Omental fat pad (tissue), 3 donors: ENCODE measurements at regions not wholly inside any gene's neighbourhood (a gene's known extent, or its start where the extent isn't known, plus 50 kb on each side); places are given as distances from the start of the nearest gene placed in this dataset.

Source experiments
- ATAC-seq: fragments of 150-250 bp; one replicate; pipeline ENCODE4 v1.9.1; 2016; ENCODE audit warnings: mild to moderate bottlenecking, moderate library complexity; ENCODE audit not compliant: low FRiP score
- DNase-seq: peaks from one replicate; pipeline ENCODE4 v3.0.0-alpha.2; 2019; ENCODE audit warnings: low spot score
- TF ChIP-seq, protein P1 (sequence below), 3 donors: fragments of 450-650 bp; IDR thresholded peaks; one replicate each; pipeline ENCODE4 v1.5.1; 2016 to 2017; ENCODE audit warnings: antibody characterized with exemption in 3 of 3, mild to moderate bottlenecking in 3 of 3, moderate library complexity in 2 of 3

DNA sequence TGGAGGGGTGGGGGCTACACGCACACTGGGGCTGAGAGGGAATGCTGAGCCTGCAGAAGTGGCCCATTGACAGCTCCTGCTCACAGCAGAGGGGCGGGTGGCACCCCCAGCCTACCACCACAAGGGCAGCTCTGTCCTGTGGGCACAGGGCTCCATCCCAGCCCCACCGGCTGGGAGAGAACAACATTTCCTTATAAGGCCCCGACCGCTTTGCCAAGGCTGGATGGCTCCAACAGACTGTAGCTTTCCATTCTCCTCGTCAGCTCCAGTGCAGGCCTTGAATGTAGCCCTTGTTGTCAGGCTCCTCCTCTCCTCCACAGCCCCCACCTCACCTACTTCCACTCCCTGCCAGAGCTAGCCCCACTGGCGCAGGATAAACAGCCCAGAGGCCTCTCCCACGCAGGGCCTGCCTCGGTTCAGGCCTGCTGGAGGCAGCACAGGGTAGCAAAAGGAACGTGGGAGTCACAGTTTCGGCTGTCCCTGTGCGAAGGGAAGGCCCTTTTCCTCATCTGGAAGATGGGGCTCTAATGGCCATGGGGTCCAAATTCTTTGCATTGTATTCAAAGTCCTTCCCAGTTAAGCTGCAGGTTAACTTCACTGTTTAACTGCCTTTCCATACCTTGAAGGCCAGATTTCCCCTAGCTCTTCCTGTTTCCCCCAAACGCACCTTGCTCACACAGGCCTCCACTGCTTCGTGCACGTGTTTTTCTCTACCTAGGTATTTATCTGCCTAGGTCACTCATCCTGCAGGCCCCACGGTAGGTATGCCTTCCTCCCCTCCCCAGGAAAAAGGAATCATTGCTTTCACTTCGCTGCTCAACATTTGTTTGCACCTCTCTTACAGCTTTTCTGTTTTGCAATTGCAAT is 101.6 kb upstream of the LPP start:
- ATAC-seq = peak; percentile 64
- TF ChIP-seq, protein P1, sequence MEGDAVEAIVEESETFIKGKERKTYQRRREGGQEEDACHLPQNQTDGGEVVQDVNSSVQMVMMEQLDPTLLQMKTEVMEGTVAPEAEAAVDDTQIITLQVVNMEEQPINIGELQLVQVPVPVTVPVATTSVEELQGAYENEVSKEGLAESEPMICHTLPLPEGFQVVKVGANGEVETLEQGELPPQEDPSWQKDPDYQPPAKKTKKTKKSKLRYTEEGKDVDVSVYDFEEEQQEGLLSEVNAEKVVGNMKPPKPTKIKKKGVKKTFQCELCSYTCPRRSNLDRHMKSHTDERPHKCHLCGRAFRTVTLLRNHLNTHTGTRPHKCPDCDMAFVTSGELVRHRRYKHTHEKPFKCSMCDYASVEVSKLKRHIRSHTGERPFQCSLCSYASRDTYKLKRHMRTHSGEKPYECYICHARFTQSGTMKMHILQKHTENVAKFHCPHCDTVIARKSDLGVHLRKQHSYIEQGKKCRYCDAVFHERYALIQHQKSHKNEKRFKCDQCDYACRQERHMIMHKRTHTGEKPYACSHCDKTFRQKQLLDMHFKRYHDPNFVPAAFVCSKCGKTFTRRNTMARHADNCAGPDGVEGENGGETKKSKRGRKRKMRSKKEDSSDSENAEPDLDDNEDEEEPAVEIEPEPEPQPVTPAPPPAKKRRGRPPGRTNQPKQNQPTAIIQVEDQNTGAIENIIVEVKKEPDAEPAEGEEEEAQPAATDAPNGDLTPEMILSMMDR (IDR thresholded peaks at IDR 0.05) = no peak
- DNase-seq = no peak

DNA sequence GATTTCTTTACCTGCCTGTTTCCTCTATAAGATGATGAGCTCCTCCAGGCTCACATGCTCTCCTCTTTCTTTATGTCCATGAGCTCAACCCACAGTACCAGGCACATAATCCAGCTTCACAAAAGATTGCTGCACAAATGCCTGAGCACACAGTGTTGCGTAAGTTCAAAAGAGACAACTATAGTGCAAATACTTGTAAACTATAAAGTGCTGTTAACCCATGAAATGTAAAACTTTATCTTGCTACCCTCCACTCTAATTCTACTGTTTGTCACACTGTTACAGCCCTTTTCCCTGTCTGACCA is 101.0 kb upstream of the LPP start:
- no peak for DNase-seq
- TF ChIP-seq, protein P1 (IDR thresholded peaks at IDR 0.05) = no peak
- no peak for ATAC-seq

DNA sequence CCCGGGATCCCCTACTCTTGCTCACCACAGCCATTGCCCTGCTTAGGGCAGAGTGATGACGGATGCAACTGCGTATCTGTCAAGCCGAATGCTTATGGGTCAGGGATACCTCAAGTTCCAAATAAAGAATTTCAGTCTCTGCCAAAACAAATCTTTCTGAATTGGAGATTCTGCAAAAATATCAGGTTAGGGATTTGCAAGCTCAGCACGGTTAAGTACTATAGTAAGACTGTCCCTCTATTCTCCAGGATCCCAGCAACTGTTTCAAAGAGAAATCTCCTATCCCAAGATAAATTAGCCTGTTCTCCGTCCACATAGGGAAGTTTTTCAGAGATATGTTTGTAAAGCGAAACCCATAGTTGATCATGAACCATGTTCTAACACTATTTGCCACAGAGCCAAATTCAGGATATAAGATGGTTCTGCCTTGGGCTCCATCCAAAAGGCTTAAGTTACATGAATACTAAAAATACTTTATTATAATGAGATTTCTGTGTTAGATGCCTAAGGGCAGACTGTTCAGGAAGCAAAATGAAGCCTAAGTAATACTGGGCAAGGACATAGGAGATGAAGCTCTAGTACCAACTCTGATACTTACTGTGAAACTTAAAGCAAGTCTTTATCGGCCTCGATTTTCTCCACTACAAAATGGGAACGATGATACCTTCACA is 100.1 kb upstream of the LPP start:
- ATAC-seq (no peak), DNase-seq (no peak)
- TF ChIP-seq, protein P1 (IDR thresholded peaks at IDR 0.05) = no peak

DNA sequence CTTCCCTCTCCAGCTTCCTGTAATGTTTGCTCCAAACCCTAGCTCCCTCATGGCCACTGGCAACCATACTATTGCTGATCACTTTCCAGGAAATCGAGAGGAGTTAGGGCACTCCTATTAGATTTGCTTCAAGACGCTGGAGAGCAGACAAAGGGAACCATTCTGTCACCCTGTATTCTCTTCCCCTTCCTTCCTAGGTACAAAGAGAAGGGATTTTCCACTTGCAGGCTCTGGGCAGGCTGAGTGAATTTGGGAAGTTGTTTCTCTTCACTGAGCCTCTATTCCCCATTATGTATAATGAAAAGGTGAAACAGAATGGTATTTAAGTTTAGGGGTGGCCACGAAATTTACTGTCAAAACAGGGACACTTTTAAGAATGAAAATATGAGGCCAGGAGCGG is 99.4 kb upstream of the LPP start:
- TF ChIP-seq, protein P1 (IDR thresholded peaks at IDR 0.05) = no peak
- DNase-seq (no peak), ATAC-seq (no peak)

DNA sequence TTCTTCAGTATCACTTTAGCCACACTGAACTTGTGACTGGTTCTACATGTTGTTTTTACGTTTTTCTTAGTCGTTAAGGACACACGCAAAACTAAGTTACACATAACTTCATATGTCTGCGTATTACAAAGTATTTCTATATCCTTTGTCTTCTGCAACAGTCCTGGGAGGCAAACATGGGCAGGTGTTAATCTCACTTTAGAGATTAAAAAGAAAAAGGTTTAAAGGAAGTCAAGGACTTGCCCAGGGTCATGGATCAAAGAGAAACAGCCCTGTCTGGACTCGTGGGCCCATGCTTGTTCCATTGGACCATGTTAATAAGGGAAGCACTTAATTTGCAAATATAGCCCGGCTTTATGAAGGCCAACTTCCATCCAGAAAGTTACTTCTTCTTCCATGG is 98.6 kb upstream of the LPP start:
- TF ChIP-seq, protein P1 (IDR thresholded peaks at IDR 0.05) = no peak
- no peak for ATAC-seq
- no peak for DNase-seq

DNA sequence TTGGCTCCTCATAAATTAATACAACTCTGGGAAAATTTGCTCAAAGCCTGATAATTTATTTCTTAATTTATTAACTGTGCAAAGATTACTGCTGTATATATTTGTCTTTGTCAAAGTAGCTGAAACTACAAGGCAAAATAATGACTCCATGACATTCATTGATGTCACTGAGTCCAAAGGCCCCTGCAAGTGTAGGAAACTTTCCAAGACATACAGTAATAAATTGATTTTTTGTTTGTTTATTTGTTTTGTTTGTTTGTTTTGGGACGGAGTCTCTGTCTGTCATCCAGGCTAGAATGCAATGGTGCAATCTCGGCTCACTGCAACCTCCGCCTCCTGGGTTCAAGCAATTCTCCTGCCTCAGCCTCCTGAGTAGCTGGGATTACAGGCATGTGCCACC is 96.8 kb upstream of the LPP start:
- DNase-seq = no peak
- TF ChIP-seq, protein P1 (IDR thresholded peaks at IDR 0.05) = no peak
- ATAC-seq = no peak
